NB4 (cell line): ENCODE measurements at regions not wholly inside any gene's neighbourhood (a gene's known extent, or its start where the extent isn't known, plus 50 kb on each side); places are given as distances from the start of the nearest gene placed in this dataset.

Experiments used
- POLR2A ChIP-seq: IDR thresholded peaks from 2 replicates; pipeline ENCODE4 v1.6.1; 2011; ENCODE audit warnings: mild to moderate bottlenecking; ENCODE audit not compliant: insufficient read length; ENCODE audit errors: extremely low read depth
- TF ChIP-seq, protein P1 (sequence below): IDR thresholded peaks from one replicate; pipeline ENCODE4 v1.5.1; 2012; ENCODE audit warnings: low read depth, low read length
- TF ChIP-seq, protein P2 (sequence below): IDR thresholded peaks from 2 replicates; pipeline ENCODE4 v1.6.1; 2011; ENCODE audit warnings: low read depth, low read length

DNA sequence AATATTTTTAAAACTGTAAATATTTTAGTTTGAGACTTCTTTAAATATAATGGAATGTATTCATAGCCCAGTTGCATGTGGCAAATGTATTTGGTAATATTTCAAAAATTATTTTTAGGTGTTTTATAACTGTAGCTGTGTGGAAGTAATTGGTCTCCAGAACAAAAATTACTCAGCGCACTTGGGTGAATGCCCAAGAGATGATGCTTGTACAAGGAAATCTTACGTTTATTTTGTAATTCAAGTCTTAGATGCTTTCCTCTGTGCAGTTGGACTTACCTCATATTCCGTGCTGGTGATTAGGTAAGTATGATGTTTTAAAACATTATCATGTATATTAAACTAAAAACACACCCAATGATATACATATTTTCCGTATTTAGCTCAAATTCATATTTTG, 76.7 kb upstream of the SLCO1B1 start:
- TF ChIP-seq, protein P1, sequence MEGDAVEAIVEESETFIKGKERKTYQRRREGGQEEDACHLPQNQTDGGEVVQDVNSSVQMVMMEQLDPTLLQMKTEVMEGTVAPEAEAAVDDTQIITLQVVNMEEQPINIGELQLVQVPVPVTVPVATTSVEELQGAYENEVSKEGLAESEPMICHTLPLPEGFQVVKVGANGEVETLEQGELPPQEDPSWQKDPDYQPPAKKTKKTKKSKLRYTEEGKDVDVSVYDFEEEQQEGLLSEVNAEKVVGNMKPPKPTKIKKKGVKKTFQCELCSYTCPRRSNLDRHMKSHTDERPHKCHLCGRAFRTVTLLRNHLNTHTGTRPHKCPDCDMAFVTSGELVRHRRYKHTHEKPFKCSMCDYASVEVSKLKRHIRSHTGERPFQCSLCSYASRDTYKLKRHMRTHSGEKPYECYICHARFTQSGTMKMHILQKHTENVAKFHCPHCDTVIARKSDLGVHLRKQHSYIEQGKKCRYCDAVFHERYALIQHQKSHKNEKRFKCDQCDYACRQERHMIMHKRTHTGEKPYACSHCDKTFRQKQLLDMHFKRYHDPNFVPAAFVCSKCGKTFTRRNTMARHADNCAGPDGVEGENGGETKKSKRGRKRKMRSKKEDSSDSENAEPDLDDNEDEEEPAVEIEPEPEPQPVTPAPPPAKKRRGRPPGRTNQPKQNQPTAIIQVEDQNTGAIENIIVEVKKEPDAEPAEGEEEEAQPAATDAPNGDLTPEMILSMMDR = no peak
- TF ChIP-seq, protein P2, sequence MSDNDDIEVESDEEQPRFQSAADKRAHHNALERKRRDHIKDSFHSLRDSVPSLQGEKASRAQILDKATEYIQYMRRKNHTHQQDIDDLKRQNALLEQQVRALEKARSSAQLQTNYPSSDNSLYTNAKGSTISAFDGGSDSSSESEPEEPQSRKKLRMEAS = no peak
- no peak for TF ChIP-seq POLR2A
